K562 (cell line): ENCODE measurements at regions not wholly inside any gene's neighbourhood (a gene's known extent, or its start where the extent isn't known, plus 50 kb on each side); places are given as distances from the start of the nearest gene placed in this dataset.

Experiments
- HSF4 ChIP-seq: fragments of 250-450 bp; sonication (Bioruptor Pico); IDR thresholded peaks from 2 replicates; pipeline ENCODE4 v2.1.2; 2022; ENCODE audit warnings: mild to moderate bottlenecking, moderate library complexity, borderline replicate concordance
- NR1H2 ChIP-seq: sonication (generic); formaldehyde crosslinking; IDR thresholded peaks from 2 replicates; pipeline ENCODE4 v1.4.0; 2020; ENCODE audit warnings: mild to moderate bottlenecking, missing genetic modification reagents
- RAD21 ChIP-seq, 2 experiments: fragments of 250-450 bp in 1 of 2; fragments of 450-650 bp in 1 of 2; sonication (Bioruptor Pico) in 1 of 2; formaldehyde crosslinking in 1 of 2; IDR thresholded peaks in 1 of 2; conservative IDR thresholded peaks in 1 of 2; 2 replicates each; pipeline versions ENCODE4 v1.4.0 to v1.8.0; 2020 to 2022; ENCODE audit warnings: mild to moderate bottlenecking in 2 of 2, moderate library complexity in 1 of 2
- ZNF436 ChIP-seq: fragments of 250-450, 450-650 bp; sonication (Bioruptor Pico); formaldehyde crosslinking; IDR thresholded peaks from 2 replicates; pipeline ENCODE4 v1.7.0; 2020; ENCODE audit warnings: mild to moderate bottlenecking
- TF ChIP-seq, protein P1 (sequence below), 3 experiments: IDR thresholded peaks in 2 of 3; conservative IDR thresholded peaks in 1 of 3; 2 replicates each; pipeline ENCODE4 v1.5.1; 2011 to 2012; ENCODE audit warnings: low read length in 3 of 3, mild to moderate bottlenecking in 3 of 3, control low read depth in 2 of 3, improper control_type of control experiment in 1 of 3, inconsistent platforms in 1 of 3, low read depth in 1 of 3, mixed read lengths in 1 of 3, moderate library complexity in 1 of 3; ENCODE audit not compliant: insufficient read depth in 2 of 3
- TF ChIP-seq, protein P2 (sequence below), 2 experiments: fragments of 450-650 bp; formaldehyde crosslinking in 1 of 2; IDR thresholded peaks; 2 replicates each; pipeline versions ENCODE4 v1.4.0 to v1.6.1; 2014 to 2020; ENCODE audit warnings: mild to moderate bottlenecking in 2 of 2, borderline replicate concordance in 1 of 2, low read depth in 1 of 2

DNA sequence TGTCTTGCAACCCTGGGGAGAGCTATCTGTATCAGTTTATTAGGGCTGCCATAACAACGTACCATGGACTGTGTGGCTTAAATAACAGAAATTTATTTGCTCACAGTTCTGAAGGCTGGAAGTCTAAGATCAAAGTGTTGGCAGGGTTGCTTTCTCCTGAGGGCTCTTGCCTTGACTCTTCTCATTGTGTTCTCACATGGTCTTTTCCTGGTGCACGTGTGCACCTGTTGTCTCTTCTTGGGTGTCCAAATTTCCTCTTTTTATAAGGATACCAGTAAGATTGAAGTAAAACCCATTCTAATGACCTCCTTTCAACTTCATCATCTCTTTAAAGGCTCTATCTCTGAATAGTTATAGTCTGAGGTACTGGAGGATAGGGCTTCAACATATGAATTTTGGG is 72.3 kb upstream of the PDE7B start:
- TF ChIP-seq ZNF436 (CRISPR knock-in tag) (no peak), NR1H2 (CRISPR knock-in tag) (no peak), RAD21 (CRISPR knock-in tag; conservative IDR thresholded peaks at IDR 0.05 in 1 of 2, IDR thresholded peaks at IDR 0.05 in 1 of 2) (no peak), HSF4 (CRISPR knock-in tag) (no peak)
- TF ChIP-seq, protein P1, sequence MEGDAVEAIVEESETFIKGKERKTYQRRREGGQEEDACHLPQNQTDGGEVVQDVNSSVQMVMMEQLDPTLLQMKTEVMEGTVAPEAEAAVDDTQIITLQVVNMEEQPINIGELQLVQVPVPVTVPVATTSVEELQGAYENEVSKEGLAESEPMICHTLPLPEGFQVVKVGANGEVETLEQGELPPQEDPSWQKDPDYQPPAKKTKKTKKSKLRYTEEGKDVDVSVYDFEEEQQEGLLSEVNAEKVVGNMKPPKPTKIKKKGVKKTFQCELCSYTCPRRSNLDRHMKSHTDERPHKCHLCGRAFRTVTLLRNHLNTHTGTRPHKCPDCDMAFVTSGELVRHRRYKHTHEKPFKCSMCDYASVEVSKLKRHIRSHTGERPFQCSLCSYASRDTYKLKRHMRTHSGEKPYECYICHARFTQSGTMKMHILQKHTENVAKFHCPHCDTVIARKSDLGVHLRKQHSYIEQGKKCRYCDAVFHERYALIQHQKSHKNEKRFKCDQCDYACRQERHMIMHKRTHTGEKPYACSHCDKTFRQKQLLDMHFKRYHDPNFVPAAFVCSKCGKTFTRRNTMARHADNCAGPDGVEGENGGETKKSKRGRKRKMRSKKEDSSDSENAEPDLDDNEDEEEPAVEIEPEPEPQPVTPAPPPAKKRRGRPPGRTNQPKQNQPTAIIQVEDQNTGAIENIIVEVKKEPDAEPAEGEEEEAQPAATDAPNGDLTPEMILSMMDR (IDR thresholded peaks at IDR 0.05 in 2 of 3, conservative IDR thresholded peaks at IDR 0.05 in 1 of 3; ENCODE audit: insufficient read depth in 2 of 3, low read depth in 1 of 3, low read length in 3 of 3): no peak
- TF ChIP-seq, protein P2, sequence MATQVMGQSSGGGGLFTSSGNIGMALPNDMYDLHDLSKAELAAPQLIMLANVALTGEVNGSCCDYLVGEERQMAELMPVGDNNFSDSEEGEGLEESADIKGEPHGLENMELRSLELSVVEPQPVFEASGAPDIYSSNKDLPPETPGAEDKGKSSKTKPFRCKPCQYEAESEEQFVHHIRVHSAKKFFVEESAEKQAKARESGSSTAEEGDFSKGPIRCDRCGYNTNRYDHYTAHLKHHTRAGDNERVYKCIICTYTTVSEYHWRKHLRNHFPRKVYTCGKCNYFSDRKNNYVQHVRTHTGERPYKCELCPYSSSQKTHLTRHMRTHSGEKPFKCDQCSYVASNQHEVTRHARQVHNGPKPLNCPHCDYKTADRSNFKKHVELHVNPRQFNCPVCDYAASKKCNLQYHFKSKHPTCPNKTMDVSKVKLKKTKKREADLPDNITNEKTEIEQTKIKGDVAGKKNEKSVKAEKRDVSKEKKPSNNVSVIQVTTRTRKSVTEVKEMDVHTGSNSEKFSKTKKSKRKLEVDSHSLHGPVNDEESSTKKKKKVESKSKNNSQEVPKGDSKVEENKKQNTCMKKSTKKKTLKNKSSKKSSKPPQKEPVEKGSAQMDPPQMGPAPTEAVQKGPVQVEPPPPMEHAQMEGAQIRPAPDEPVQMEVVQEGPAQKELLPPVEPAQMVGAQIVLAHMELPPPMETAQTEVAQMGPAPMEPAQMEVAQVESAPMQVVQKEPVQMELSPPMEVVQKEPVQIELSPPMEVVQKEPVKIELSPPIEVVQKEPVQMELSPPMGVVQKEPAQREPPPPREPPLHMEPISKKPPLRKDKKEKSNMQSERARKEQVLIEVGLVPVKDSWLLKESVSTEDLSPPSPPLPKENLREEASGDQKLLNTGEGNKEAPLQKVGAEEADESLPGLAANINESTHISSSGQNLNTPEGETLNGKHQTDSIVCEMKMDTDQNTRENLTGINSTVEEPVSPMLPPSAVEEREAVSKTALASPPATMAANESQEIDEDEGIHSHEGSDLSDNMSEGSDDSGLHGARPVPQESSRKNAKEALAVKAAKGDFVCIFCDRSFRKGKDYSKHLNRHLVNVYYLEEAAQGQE (IDR thresholded peaks at IDR 0.05; ENCODE audit: borderline replicate concordance): no peak
- TF ChIP-seq, protein P2 (CRISPR knock-in tag; IDR thresholded peaks at IDR 0.05; ENCODE audit: low read depth): no peak
